HCT116 (cell line): ENCODE measurements at regions not wholly inside any gene's neighbourhood (a gene's known extent, or its start where the extent isn't known, plus 50 kb on each side); places are given as distances from the start of the nearest gene placed in this dataset.

Experiments
- ATAC-seq: fragments of 200-7000 bp; cut with Tn5 transposase; 2 replicates; pipeline ENCODE4 v1.9.1; 2020; ENCODE audit warnings: mild to moderate bottlenecking, moderate library complexity
- BruUV-seq: library from RNA; stranded (reverse); fragments of 400-500 nt; replicated peaks from 2 replicates; lab custom pipeline; 2021; lab: Mats Ljungman, UMichigan
- CTCF ChIA-PET: fragments of 300-600 bp; sonication (Branson Sonifier 250); formaldehyde crosslinking; loops from one replicate; lab custom pipeline; 2021; ENCODE audit warnings: antibody characterized with exemption; lab: Charles Lee
- POLR2A ChIA-PET: fragments of 300-600, 350-600 bp; sonication (Branson Sonifier 250); formaldehyde crosslinking; loops from one replicate; lab custom pipeline; 2021; ENCODE audit warnings: antibody characterized with exemption; lab: Charles Lee
- RAD21 ChIA-PET, 2 experiments: fragments of 300-600 bp; sonication (Branson Sonifier 250); formaldehyde crosslinking; loops; one replicate each; lab custom pipeline; 2023; ENCODE audit warnings: low total read pairs in 2 of 2; ENCODE audit not compliant: uncharacterized antibody in 2 of 2, unreplicated experiment in 2 of 2, low non-redundant PET in 1 of 2; lab: Charles Lee
- DNase-seq: peaks from one replicate; pipeline ENCODE4 v3.0.0-alpha.2; 2010; ENCODE audit warnings: low read depth, low spot score
- H2AFZ ChIP-seq: fragments of 200-600 bp; shearing (Covaris generic), sonication (generic); 2 replicates; pipeline ENCODE4 v1.6.1; 2017; ENCODE audit warnings: low read depth, mixed run types, mixed read lengths, antibody characterized with exemption, low read length; ENCODE audit not compliant: poor library complexity, severe bottlenecking
- H3K27ac ChIP-seq: 2 replicates; pipeline ENCODE4 v1.5.1; 2012; ENCODE audit warnings: low read depth, low read length
- H3K27me3 ChIP-seq: fragments of 200-600 bp; sonication (generic); 2 replicates; pipeline ENCODE4 v1.6.1; 2016; ENCODE audit warnings: mixed run types, low read length, mixed read lengths; ENCODE audit not compliant: insufficient read depth
- H3K36me3 ChIP-seq, 2 experiments: fragments of 200-500 bp in 1 of 2; fragments of 200-600 bp in 1 of 2; sonication (Bioruptor generic) in 1 of 2; sonication (generic) in 1 of 2; 2 replicates each; pipeline versions ENCODE4 v1.5.1 to v1.6.1; 2014 to 2016; ENCODE audit warnings: low read length in 2 of 2, inconsistent platforms in 1 of 2, mixed read lengths in 1 of 2, mixed run types in 1 of 2; ENCODE audit not compliant: insufficient read depth in 2 of 2, control insufficient read depth in 1 of 2
- H3K4me1 ChIP-seq, 2 experiments: fragments of 200-600 bp in 1 of 2; sonication (generic) in 1 of 2; 2 replicates each; pipeline versions ENCODE4 v1.5.1 to v1.6.1; 2012 to 2017; ENCODE audit warnings: low read length in 2 of 2, inconsistent platforms in 1 of 2, mild to moderate bottlenecking in 1 of 2, mixed read lengths in 1 of 2, mixed run types in 1 of 2, moderate library complexity in 1 of 2; ENCODE audit not compliant: insufficient read depth in 2 of 2, control insufficient read depth in 1 of 2
- H3K4me2 ChIP-seq: fragments of 200-600 bp; sonication (generic); 2 replicates; pipeline ENCODE4 v1.6.1; 2017; ENCODE audit warnings: mixed run types, low read length, mixed read lengths
- H3K4me3 ChIP-seq, 2 experiments: fragments of 200-600 bp in 1 of 2; sonication (generic) in 1 of 2; replicated peaks in 1 of 2; 2 replicates each; pipeline ENCODE4 v1.5.1; 2011 to 2016; ENCODE audit warnings: low read length in 2 of 2, control low read depth in 1 of 2, low read depth in 1 of 2, mild to moderate bottlenecking in 1 of 2, mixed read lengths in 1 of 2, mixed run types in 1 of 2
- H3K79me2 ChIP-seq: fragments of 200-600 bp; sonication (generic); 2 replicates; pipeline ENCODE4 v1.6.1; 2017; ENCODE audit warnings: mild to moderate bottlenecking, mixed run types, low read length, moderate library complexity, mixed read lengths; ENCODE audit not compliant: insufficient read depth
- H3K9ac ChIP-seq: fragments of 200-600 bp; sonication (generic); 2 replicates; pipeline ENCODE4 v1.6.1; 2016; ENCODE audit warnings: low read length, mixed read lengths
- H3K9me2 ChIP-seq: fragments of 200-600 bp; sonication (generic), shearing (Covaris generic); 2 replicates; pipeline ENCODE4 v1.6.1; 2017; ENCODE audit warnings: mixed run types, mild to moderate bottlenecking, moderate library complexity; ENCODE audit not compliant: insufficient read depth
- H3K9me3 ChIP-seq, 2 experiments: fragments of 200-500 bp in 1 of 2; fragments of 200-600 bp in 1 of 2; sonication (Bioruptor generic) in 1 of 2; sonication (generic) in 1 of 2; 2 replicates each; pipeline ENCODE4 v1.6.1; 2014 to 2017; ENCODE audit warnings: low read length in 2 of 2, mixed read lengths in 2 of 2, inconsistent platforms in 1 of 2, low read depth in 1 of 2, mild to moderate bottlenecking in 1 of 2, mixed run types in 1 of 2, moderate library complexity in 1 of 2; ENCODE audit not compliant: control insufficient read depth in 1 of 2, insufficient read depth in 1 of 2
- H4K20me1 ChIP-seq: fragments of 200-600 bp; sonication (generic), shearing (Covaris generic); 2 replicates; pipeline ENCODE4 v1.6.1; 2017; ENCODE audit warnings: mixed run types, mild to moderate bottlenecking, moderate library complexity; ENCODE audit not compliant: insufficient read depth
- FOSL1 ChIP-seq: IDR thresholded peaks from 2 replicates; pipeline ENCODE4 v1.6.1; 2012; ENCODE audit warnings: low read depth
- POLR2AphosphoS5 ChIP-seq: IDR thresholded peaks from 2 replicates; pipeline ENCODE4 v1.6.1; 2011; ENCODE audit warnings: mild to moderate bottlenecking, low read depth, low read length, moderate library complexity
- RAD21 ChIP-seq: IDR thresholded peaks from 2 replicates; pipeline ENCODE4 v1.6.1; 2012; ENCODE audit warnings: low read depth, mild to moderate bottlenecking
- SRF ChIP-seq: IDR thresholded peaks from 2 replicates; pipeline ENCODE4 v1.6.1; 2012; ENCODE audit warnings: low read depth
- TCF7L2 ChIP-seq: IDR thresholded peaks from 2 replicates; pipeline ENCODE4 v1.7.0; 2011; ENCODE audit warnings: borderline replicate concordance, inconsistent platforms; ENCODE audit not compliant: insufficient read depth, insufficient read length; ENCODE audit errors: extremely low read depth
- YY1 ChIP-seq: IDR thresholded peaks from 2 replicates; pipeline ENCODE4 v1.6.1; 2011; ENCODE audit warnings: low read length, low read depth, moderate library complexity, mild to moderate bottlenecking; ENCODE audit not compliant: insufficient replicate concordance; ENCODE audit errors: extremely low read depth
- ZFX ChIP-seq: fragments of 450-650 bp; IDR thresholded peaks from 2 replicates; pipeline ENCODE4 v1.6.1; 2017
- ZNF274 ChIP-seq: fragments of 200-500 bp; sonication (Bioruptor generic); IDR thresholded peaks from 2 replicates; pipeline ENCODE4 v1.6.1; 2014; ENCODE audit warnings: mild to moderate bottlenecking, low read depth, low read length, inconsistent platforms
- intact Hi-C: fragments of 100-400 bp; cut with micrococcal nuclease; formaldehyde crosslinking; loops from 2 replicates; pipeline ENCODE4 v1.10.0; 2022
- TF ChIP-seq, protein P1 (sequence below): IDR thresholded peaks from 2 replicates; pipeline ENCODE4 v1.6.1; 2012
- TF ChIP-seq, protein P2 (sequence below): IDR thresholded peaks from 2 replicates; pipeline ENCODE4 v1.6.1; 2012
- TF ChIP-seq, protein P3 (sequence below): IDR thresholded peaks from 2 replicates; pipeline ENCODE4 v1.6.1; 2012; ENCODE audit warnings: low read depth
- TF ChIP-seq, protein P4 (sequence below): IDR thresholded peaks from 2 replicates; pipeline ENCODE4 v1.6.1; 2011; ENCODE audit warnings: mild to moderate bottlenecking, low read length, moderate library complexity; ENCODE audit not compliant: insufficient replicate concordance; ENCODE audit errors: extremely low read depth

DNA sequence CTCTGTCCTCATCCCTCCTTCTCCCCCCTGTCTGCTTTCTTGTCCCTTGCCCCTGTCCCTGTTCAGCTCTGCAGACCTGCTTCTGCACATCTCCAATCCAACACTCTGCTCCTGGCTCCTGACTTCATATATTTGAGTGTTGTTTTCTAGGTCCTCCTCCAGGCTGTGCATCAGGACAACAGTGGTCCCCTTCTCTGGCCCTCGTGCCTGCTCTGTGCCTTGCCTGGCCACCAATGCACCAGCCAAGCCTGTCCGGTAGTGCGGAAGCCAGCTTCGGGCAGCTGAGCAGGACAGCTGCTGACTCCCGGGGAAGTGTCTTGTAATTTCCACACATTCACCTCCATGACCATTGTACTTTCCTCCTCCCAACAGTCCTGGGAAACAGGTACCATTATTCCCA, 203.4 kb upstream of the RAB4A start:
- Histone ChIP-seq H3K9me2 (no peaks in the 10 kb centered on the region), H3K27me3 (peaks cover 30% of the 10 kb centered on the region), H3K4me2 (no peak overlapping the region), H2AFZ (no peak overlapping the region), H3K9me3 (no peaks in the 10 kb centered on the region), H3K9ac (no peak overlapping the region), H3K79me2 (no peaks in the 10 kb centered on the region), H4K20me1 (no peaks in the 10 kb centered on the region), H3K27ac (no peak overlapping the region), H3K36me3 (no peaks in the 10 kb centered on the region), H3K4me3 (no peak overlapping the region), H3K4me1 (peaks cover 12 to 21% of the 10 kb centered on the region in 2 experiments; a peak in 3 of 4 replicates)
- no TSS peak for BruUV-seq
- ATAC-seq (no peak), DNase-seq (no peak)
- RAD21 ChIA-PET: no interaction called here
- CTCF ChIA-PET: no interaction called here
- POLR2A ChIA-PET: no interaction called here
- TF ChIP-seq, protein P1, sequence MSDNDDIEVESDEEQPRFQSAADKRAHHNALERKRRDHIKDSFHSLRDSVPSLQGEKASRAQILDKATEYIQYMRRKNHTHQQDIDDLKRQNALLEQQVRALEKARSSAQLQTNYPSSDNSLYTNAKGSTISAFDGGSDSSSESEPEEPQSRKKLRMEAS: no peak
- TF ChIP-seq ZNF274 (no peak), ZFX (no peak), SRF (no peak), POLR2AphosphoS5 (no peak), FOSL1 (no peak), TCF7L2 (no peak), YY1 (no peak), RAD21 (no peak)
- TF ChIP-seq, protein P2, sequence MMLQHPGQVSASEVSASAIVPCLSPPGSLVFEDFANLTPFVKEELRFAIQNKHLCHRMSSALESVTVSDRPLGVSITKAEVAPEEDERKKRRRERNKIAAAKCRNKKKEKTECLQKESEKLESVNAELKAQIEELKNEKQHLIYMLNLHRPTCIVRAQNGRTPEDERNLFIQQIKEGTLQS: no peak
- TF ChIP-seq, protein P3, sequence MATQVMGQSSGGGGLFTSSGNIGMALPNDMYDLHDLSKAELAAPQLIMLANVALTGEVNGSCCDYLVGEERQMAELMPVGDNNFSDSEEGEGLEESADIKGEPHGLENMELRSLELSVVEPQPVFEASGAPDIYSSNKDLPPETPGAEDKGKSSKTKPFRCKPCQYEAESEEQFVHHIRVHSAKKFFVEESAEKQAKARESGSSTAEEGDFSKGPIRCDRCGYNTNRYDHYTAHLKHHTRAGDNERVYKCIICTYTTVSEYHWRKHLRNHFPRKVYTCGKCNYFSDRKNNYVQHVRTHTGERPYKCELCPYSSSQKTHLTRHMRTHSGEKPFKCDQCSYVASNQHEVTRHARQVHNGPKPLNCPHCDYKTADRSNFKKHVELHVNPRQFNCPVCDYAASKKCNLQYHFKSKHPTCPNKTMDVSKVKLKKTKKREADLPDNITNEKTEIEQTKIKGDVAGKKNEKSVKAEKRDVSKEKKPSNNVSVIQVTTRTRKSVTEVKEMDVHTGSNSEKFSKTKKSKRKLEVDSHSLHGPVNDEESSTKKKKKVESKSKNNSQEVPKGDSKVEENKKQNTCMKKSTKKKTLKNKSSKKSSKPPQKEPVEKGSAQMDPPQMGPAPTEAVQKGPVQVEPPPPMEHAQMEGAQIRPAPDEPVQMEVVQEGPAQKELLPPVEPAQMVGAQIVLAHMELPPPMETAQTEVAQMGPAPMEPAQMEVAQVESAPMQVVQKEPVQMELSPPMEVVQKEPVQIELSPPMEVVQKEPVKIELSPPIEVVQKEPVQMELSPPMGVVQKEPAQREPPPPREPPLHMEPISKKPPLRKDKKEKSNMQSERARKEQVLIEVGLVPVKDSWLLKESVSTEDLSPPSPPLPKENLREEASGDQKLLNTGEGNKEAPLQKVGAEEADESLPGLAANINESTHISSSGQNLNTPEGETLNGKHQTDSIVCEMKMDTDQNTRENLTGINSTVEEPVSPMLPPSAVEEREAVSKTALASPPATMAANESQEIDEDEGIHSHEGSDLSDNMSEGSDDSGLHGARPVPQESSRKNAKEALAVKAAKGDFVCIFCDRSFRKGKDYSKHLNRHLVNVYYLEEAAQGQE: no peak
- TF ChIP-seq, protein P4, sequence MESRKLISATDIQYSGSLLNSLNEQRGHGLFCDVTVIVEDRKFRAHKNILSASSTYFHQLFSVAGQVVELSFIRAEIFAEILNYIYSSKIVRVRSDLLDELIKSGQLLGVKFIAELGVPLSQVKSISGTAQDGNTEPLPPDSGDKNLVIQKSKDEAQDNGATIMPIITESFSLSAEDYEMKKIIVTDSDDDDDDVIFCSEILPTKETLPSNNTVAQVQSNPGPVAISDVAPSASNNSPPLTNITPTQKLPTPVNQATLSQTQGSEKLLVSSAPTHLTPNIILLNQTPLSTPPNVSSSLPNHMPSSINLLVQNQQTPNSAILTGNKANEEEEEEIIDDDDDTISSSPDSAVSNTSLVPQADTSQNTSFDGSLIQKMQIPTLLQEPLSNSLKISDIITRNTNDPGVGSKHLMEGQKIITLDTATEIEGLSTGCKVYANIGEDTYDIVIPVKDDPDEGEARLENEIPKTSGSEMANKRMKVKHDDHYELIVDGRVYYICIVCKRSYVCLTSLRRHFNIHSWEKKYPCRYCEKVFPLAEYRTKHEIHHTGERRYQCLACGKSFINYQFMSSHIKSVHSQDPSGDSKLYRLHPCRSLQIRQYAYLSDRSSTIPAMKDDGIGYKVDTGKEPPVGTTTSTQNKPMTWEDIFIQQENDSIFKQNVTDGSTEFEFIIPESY: no peak
- intact Hi-C loops: no loop called here
